ENCODE measurements at regions not wholly inside any gene's neighbourhood (a gene's known extent, or its start where the extent isn't known, plus 50 kb on each side); places are given as distances from the start of the nearest gene placed in this dataset.

DNA sequence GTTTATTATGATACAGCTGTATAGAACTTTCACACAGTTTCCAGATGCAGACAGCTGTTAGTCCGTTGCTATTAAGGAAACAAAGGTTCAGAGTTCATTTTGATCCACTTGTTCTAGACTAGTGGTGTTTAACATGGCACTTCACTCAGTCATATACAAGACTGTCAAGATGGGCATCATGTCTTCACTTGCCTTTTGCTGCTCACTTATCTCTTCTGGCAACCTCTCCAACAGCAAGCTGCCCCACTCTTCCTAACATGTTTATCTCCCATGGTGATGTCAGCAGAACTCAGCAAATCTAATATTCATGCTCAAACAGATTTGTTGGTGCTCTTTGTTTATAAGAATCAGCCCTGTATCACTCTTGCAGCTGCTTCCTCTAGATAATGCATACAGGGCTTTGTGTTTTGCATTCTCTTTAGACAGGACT lies 236.2 kb upstream of the HAND2 start:
- Histone ChIP-seq H3K4me3 (no peak overlapping the region), H3K36me3 (no peaks in the 10 kb centered on the region), H3K27me3 (no peaks in the 10 kb centered on the region), H3K4me1 (no peaks in the 10 kb centered on the region), H3K27ac (no peak overlapping the region), H3K9me3 (no peaks in the 10 kb centered on the region)
- intact Hi-C loops (cut with DNase I): no loop called here
- WGBS (ENCODE audit: insufficient coverage, low coverage, low lambda C conversion rate, missing lambda C conversion rate): 4% methylated on average over 1 of the region's 1 CpG
- ATAC-seq: peak in 3 of 4 donors; percentile 37 to 65 (median 53)
- TF ChIP-seq POLR2A (IDR thresholded peaks at IDR 0.05): no peak
- TF ChIP-seq CTCF (IDR thresholded peaks at IDR 0.05): no peak
- no peak for DNase-seq

- 63% methylated on average over 4 of the region's 4 CpGs for WGBS (ENCODE audit: insufficient coverage, low coverage, low lambda C conversion rate, missing lambda C conversion rate)
- no peak overlapping the region for H3K27ac ChIP-seq
- no peak for DNase-seq
- ATAC-seq: no peak
- H3K4me1 ChIP-seq: no peaks in the 10 kb centered on the region
- no peaks in the 10 kb centered on the region for H3K36me3 ChIP-seq
- intact Hi-C loops (cut with DNase I): no loop called here
- H3K4me3 ChIP-seq: no peak overlapping the region
- no peaks in the 10 kb centered on the region for H3K27me3 ChIP-seq
- H3K9me3 ChIP-seq: no peaks in the 10 kb centered on the region
- no peak for TF ChIP-seq CTCF (IDR thresholded peaks at IDR 0.05)
- TF ChIP-seq POLR2A (IDR thresholded peaks at IDR 0.05): no peak
These were observed 235.7 kb upstream of the HAND2 start for GRCh38 chr4:173765751-173766150.

DNA sequence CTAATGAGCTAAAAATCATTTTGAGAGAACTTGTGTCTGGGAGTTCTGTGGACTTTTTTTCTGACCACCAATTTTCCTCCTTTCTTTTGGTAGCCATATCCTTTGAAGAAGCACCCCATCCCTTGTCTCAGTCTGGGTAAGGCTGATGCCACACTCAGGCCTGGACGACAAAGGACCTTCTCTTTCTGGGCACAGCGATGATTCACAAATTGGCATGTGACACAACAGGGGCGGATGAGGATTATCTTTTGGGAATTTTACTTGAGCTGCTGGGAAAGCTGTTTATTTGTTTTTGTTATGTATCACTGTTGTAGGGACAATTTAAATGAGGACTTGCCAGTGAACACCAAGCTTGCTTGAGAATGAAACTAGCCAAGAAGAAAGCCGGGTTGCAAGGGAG lies 233.4 kb upstream of the HAND2 start:
- intact Hi-C loops (cut with DNase I): no loop called here
- H3K9me3 ChIP-seq: no peaks in the 10 kb centered on the region

GRCh38 chr4:173761938-173762337 lies 231.9 kb upstream of the HAND2 start:
- no peaks in the 10 kb centered on the region for H3K9me3 ChIP-seq
- 45% methylated on average over 5 of the region's 5 CpGs for WGBS (ENCODE audit: insufficient coverage, low coverage, low lambda C conversion rate, missing lambda C conversion rate)
- DNase-seq (no peak), ATAC-seq (no peak)
- intact Hi-C loops (cut with DNase I): no loop called here
- TF ChIP-seq POLR2A (IDR thresholded peaks at IDR 0.05) (no peak), CTCF (IDR thresholded peaks at IDR 0.05) (no peak)
- no peak overlapping the region for H3K27ac ChIP-seq
- no peaks in the 10 kb centered on the region for H3K27me3 ChIP-seq
- no peaks in the 10 kb centered on the region for H3K4me1 ChIP-seq
- H3K36me3 ChIP-seq: no peaks in the 10 kb centered on the region
- H3K4me3 ChIP-seq: no peak overlapping the region

More for the DNA sequence above, 233.4 kb upstream of the HAND2 start:
- no peak for ATAC-seq
- H3K4me3 ChIP-seq: no peak overlapping the region
- H3K36me3 ChIP-seq: no peaks in the 10 kb centered on the region
- no peaks in the 10 kb centered on the region for H3K4me1 ChIP-seq
- no peak overlapping the region for H3K27ac ChIP-seq
- H3K27me3 ChIP-seq: no peaks in the 10 kb centered on the region
- no peak for DNase-seq
- no peak for TF ChIP-seq CTCF (IDR thresholded peaks at IDR 0.05)
- no peak for TF ChIP-seq POLR2A (IDR thresholded peaks at IDR 0.05)
- 51% methylated on average over 4 of the region's 4 CpGs for WGBS (ENCODE audit: insufficient coverage, low coverage, low lambda C conversion rate, missing lambda C conversion rate)

DNA sequence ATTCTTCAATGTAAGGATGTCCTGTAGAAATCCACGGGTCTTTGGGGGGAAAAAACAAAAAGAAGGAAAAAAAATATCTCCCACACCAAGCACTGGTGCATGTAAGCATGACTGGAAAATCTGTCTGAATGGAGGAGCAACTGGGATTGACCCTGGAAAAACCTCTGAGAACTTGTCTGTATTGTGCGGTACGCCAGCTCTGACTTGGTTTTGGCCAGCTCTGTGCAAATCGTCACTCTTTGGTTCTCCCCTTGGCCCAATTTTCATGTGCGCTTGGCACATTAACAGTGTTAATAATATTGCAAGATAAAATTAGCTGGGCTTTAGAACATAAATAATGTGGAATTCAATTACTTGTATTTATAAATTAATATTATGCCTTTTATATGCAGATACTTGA lies 231.2 kb upstream of the HAND2 start:
- WGBS (ENCODE audit: insufficient coverage, low coverage, low lambda C conversion rate, missing lambda C conversion rate): 66% methylated on average over 5 of the region's 5 CpGs
- TF ChIP-seq CTCF (IDR thresholded peaks at IDR 0.05) (no peak), POLR2A (IDR thresholded peaks at IDR 0.05) (no peak)
- Histone ChIP-seq H3K27ac (no peak overlapping the region), H3K27me3 (no peaks in the 10 kb centered on the region), H3K4me3 (no peak overlapping the region), H3K36me3 (no peaks in the 10 kb centered on the region), H3K9me3 (no peaks in the 10 kb centered on the region), H3K4me1 (no peaks in the 10 kb centered on the region)
- ATAC-seq (no peak), DNase-seq (no peak)
- intact Hi-C loops (cut with DNase I): no loop called here

Measured in right lobe of liver (tissue), 6 donors.